CD4-positive, alpha-beta T cell treated with Interleukin-17A for 4 hours (primary cell): ENCODE measurements at regions not wholly inside any gene's neighbourhood (a gene's known extent, or its start where the extent isn't known, plus 50 kb on each side); places are given as distances from the start of the nearest gene placed in this dataset.
"Not testable (repeated sequence)": the region's sequence is repeated elsewhere in the genome, so short reads cannot be mapped to it uniquely, and the experiment has no call there.

ENCODE experiments used
- DNase-seq: peaks from one replicate; pipeline ENCODE4 v3.0.0-alpha.2; 2020; ENCODE audit warnings: mixed read lengths

DNA sequence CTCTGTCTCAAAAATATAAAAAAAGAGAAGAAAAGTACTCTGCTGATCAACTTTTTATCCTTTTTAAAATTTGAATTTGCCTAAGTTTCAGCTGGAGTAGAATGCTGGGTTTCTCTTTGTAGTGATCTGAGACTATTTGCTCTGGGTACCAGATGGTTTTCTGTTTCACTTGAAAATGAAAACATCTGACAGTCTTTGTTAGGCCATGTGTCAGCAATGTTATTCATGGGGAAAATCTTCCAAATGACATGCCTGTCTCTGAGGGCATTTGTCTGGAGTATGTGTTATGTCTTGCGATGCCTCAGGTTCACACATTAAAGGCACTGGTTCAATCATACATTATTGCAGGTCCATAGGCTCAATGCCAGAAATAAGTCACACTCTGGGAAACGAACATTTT is 175.3 kb upstream of the TMEM229A start:
- DNase-seq = no peak

DNA sequence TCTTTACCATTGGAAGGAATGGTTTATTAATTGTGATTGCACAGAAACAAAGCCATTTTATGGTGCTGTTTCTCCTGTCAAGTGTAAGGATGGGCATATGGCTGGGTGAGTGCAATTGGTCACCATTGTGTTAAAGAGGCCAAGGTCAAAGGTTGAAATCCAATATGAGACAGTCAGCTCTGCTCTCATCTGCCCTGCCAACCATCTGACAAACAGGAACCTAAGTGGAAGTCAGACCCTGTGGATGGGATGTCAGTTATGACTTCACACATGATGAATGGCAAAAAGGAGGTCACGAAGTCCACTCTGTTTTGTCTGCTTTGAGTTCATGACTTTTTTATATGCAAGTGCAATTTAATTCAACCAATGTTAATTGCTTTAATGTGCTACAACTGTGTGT is 172.7 kb upstream of the TMEM229A start:
- no peak for DNase-seq

DNA sequence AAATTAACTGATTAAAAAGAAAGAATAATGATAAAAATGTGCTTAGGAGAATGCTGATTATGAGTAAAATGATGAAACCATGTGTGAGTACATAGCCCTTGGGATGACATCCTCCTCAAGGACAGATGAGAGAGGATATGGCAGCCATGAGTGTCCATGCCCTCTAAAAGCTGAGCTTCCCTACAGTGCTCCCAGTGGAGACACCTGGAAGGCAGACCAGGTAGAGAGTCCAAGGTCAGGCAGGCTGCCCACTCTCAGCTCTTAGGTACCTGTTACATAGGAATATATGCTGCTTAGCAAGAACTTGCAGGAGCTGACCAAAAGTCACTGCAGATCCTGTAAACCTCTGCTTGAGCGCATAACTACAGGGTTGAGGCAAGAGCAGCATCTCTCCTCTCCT is 169.7 kb upstream of the TMEM229A start:
- no peak for DNase-seq

DNA sequence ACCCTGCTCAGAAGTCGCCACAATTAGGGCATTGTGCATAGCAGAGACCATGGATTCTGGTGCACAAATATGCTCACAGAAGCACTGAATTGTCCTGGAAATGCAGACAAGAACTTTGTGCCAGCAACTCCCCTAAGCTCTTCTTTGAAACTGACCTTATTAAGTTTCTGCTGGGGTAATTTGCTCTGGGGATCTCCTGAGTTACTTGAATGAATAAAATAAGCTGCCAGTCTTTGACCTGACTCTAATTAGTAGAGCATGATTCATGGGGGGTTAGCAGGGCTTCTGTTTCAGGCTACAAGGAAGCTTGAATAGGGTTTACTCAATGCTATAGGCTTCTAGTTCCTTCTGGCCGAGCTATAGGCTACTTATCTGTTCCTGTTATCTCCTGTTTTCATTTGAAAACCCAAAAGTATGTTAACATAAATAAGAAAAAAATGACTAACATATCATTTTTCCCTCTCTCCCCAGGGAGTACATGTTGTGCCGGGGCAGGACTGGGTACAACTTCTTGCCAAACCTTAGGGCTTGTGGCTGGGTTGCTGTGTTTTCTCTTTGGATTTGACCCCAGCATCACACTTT is 169.0 kb upstream of the TMEM229A start:
- no peak for DNase-seq

DNA sequence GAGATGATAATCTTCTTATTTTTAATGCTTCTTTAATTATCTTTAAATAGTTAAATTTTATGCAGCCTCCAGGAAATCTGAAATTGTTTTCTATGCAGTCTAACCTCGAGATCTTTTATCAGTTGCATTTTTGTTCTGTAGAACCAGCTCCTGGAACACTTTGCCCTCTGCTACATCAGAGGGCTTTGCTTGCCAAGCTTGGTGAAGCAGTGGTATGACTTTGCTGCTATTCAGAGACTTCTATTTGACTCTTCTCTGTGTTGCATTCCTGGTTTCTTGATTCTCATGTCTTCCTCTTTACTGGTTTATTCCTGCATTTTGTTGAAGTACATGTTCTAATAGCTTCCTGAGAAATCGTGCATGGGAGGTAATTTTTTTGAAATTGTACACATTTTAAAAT is 163.7 kb upstream of the TMEM229A start:
- no peak for DNase-seq

DNA sequence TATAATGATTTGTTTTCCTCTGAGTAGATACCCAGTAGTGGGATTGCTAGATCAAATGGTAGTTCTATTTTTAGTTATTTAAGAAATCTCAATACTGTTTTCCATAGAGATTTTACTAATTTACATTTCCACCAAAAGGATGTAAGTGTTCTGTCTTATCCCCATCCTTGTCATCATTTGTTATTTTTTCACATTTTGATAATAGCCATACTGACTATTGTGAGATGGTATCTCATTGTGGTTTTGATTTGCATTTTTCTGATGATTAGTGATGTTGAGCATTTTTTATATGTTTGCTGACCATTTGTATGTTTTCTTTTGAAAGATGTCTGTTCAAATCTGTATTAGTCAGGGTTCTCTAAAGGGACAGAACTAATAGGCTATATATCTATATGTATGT is 160.0 kb upstream of the TMEM229A start:
- DNase-seq = no peak

DNA sequence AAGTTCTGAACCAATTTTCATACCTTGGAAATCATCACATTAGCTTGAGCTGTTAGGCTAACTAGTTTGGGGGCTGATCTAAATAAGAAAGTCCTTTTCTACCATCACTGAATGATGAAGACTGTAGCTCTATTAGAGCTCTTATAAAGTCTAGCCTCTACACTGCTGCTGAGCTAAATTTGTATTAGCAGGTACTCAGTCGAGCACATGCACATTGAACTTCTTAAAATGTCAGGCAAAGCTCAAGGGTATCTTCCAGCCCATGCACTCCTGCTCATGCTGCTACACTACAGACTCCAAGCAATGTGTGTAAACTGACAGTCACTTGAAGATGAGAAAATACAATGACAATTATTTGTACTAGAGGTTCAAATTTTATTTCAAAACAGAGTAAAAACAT is 158.8 kb upstream of the TMEM229A start:
- DNase-seq = no peak

DNA sequence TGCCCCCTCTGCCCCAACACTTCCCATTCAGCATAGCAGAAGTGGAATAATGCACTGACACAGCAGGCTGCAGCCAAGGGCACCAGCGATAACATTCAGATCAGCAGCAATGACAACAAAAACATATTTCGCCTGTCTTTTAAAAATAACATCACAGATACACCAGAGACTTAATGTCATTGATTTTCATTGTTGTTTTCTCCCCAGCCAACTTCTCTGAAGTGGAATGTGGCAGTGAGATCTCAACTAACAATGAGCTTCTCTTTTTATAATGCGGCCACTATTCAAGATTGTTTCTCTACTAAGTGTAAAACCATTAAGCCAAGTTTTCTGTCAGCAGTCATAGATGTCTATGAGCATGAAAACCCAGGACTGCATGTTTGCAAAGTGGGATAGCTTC is 158.2 kb upstream of the TMEM229A start:
- no peak for DNase-seq

DNA sequence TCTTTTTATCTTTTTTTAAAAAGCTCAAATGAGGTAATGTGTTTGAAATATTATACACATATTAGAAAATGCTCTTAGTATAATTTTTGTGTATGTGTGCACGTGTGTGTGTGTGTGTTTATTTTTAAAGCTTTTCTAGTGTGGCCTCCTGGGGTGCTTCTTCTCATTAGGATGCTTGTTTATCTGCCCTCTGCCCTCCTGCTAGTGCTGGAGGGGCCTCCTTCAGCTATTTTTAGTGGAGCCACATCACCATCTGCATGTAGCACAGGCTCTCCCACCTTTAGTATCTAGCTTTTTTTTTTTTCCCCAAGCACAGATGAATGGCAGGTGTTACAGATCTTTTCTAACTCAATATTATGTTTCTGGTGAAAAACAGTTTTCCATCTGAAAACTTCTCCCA is 155.7 kb upstream of the TMEM229A start:
- no peak for DNase-seq

DNA sequence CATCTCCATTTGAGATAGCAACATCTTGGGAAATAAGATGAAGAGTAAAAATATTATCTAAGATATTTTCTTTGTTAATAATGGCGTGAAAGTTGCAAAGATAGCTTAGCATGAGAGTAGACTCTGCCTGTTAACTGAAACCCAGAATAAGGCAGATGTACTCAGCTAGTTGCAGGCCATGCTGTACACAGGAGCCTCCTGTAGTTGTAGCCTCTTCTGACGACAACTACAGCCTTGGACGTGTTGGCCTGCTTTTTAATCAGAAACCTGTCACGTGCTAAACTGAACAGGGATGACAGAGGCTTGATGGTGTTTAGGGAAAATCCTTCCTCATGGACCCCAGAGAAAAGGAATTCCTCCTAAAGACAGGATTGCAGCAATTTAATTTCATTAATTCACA is 155.1 kb upstream of the TMEM229A start:
- no peak for DNase-seq

DNA sequence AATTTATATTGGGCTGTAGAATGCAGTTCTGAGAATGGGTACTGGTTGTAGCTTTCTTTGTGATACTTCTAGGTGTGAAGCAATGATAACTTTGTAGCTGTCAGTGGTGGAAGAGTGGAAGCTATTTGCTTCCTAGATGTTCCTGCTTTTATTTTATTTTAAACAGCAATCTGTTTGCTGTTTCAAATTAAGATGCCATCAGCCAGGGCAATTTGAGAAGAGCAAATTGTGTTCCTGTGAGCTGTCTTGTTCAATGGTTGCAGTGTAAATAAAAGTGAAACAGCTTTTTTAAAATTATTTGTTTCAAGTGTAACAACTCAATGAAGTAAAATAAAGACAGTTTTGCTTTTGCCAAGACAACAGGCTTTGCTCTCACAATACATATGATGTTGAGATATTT is 150.8 kb upstream of the TMEM229A start:
- no peak for DNase-seq

DNA sequence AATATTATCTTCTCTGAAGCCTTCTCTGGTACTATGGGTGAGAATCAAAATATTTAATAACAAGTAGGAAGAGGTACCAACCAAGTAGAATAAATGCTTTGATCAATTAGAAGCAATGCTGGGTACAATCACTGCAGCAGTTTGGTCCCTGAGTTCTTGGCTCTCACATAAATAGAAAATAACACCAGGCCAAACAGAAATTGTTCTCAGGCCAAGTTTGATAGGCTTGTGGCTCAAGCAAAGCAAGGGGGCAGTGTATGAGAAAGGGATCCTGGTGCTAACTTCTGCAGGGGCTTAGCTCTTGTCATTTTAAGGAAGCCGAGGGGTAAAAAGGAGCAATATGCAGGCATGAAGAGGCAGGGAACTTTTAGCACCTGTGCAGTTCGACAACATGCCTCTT is 146.8 kb upstream of the TMEM229A start:
- DNase-seq = no peak

DNA sequence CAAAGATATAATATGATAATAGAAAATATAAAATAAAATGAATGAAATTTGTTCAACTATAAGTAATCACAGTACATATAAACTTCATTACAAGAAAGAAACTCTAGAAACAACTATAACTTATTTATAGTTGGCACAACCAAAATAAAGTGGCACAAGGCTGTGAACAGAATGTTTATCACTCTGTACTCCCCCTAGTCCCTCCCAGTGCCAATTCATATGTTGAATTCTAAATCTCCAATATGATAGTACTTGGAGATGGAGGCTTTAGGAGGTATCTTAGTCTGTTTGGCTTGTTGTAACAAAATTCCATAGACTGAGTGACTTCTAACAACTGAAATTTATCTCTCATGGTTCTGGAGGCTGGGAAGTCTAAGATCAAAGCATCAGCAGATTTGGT is 145.0 kb upstream of the TMEM229A start:
- DNase-seq = no peak

DNA sequence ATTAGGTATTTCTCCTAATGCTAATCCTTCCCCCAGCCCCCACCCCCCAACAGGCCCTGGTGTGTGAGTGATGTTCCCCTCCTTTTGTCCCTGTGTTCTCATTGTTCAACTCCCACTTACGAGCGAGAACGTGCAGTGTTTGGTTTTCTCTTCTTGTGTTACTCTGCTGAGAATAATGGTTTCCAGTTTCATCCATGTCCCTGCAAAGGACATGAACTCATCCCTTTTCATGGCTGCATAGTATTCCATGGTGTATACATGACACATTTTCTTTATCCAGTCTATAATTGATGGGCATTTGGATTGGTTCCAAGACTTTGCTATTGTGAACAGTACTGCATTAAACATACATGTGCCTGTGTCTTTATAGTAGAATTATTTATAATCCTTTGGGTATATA is 138.9 kb upstream of the TMEM229A start:
- DNase-seq = not testable (repeated sequence)

DNA sequence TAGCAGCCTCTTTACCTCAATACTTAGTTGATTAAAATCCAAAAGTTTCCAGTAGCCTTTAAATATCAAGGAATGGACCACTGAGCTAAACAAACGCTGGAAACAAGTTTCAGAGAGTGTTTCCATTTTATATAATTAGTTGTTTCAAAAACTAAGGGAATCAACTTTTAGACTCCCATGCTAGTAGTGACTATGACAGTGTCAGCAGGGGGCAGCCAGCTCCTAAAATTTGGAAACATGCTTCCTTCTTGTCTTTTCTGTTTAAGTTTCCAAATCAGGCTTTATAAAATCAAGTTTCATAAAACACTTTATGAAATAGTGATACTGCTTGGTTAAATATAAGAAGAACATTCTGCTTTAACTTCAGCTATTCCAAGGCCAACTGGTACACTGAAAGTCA is 138.2 kb upstream of the TMEM229A start:
- DNase-seq = no peak

DNA sequence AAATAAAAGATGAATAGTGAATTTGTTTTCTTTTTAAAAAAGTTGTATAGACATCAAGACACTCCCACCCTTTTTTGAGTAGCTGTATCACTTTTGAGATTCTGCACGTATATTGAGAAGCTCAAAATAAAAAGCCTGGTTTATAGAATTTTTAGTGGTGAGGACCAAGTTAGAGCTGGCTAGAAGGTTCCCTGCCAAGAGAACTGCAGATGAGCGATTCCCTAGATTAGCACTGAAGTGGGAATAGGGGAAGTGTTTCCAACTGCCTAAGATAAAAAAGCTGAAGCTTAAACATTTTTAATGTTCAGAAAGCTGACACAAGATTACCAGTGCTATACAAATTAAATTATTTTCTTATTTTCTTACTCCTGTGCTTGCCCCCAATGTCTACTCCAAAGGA is 135.7 kb upstream of the TMEM229A start:
- no peak for DNase-seq

DNA sequence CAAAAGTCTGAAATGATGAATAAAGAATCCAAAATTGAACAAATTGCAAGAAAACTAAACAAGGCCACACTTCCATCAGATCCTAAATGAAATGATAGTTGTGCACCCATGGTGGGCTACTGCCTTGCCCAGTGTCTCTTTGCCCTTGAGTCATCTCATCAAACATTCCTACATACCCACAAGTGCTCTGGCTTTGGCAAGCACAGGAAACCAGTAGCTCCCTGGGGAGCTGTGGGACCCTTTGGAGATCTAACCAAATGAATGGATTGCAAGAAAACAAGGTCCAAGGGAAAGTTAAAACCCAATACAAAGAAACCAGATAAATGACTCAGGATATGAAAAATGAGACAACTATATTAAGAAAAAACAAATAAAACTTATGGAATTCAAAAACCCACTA is 129.8 kb upstream of the TMEM229A start:
- DNase-seq = no peak

DNA sequence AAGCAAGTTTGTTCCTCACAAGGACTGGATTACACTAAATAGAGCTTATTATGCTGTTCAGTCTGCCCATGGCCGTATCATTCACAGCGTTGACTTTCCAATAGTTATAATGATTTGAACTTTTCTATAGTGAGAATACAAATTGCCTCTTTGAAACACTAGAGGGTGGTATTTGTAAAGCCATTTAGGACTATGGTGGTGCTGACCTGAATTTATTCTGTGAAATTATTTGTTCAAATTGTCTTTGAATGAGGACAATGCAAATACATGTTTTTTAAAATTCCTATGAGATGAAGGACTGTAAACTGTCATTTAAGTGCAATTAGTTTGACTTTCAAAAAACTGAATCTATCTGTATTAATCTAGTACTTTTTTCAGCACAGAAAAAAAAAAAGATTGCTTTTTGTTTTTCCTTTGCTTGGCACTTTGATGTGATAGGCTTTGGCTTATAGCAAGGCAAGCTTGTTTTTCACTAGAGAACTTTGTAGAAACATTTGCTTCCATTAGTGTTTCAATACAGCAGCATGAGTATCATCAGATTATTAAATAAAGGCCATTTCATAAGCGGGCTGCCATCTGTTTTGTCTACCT is 122.7 kb upstream of the TMEM229A start:
- no peak for DNase-seq

DNA sequence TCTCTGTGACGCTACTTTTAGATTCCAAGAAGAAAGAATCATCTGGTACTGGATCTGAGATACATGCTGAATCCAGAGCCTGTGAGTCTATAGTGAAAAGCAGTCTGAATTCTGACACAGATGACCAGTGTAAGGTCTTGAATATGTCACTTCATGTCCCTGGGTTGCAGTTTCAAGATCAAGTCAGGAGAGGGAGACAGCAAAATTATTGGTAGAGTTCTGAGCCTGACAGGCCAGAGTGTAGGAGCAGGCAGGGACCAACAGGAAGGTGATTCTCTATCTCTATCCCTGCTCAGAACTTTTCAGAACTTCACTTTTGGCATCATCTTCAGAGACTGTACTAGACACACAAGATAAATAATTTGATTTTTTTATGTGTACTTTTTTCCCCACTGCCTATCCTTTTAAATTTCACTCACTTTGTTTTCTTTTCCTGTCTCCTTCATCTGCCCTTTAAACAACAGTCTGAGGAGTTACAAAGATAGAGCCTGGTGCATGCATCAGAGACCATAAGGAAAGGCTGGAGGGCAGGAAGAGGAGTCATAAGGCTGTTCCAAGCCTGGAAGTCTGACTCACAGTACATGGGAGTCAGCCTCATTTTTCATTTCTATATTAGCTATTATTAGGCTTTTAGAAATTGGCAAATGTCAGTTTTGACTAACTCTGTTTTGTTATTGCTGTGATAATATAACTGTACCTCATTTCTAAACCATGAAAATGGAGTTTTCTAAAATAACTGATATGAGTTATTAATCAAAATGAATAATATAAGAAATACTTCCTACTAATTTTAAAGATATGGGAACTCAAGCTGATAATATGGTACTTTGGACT is 120.2 kb upstream of the TMEM229A start:
- DNase-seq = no peak

DNA sequence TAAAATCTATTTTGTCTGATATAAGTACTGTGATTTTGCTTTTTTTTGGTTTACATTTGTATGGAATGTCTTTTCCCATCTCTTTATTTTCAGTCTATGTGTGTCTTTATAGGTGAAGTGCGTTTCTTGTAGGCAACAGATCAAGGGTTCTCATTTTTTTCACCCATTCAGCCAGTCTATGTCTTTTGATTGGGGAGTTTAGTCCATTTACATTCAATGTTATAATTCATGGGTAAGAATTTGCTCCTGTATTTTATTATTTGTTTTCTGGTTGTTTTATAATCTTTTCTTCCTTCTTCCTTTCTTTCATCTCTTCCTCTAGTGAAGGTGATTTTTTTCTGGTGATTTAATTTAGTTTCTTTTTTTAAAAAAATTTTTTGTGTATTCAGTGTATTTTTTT is 104.8 kb upstream of the TMEM229A start:
- no peak for DNase-seq

DNA sequence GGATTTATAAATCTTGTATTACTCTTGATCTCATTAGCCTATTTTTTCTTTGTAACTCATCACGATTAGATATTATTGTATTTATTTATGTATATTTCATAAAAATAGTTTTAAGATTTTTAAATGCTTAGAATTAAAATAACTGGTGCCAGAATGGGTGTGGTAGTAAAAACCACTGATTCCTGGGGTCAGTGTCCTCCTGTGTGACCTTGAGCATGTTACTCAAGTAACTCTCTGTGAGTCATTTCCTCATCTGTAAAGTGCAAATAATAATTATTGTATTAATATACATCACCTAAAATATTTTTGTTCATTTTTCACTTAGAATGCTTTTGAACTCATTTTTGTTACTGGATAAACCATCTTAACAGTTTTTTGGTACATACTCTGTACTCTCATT is 91.3 kb upstream of the TMEM229A start:
- DNase-seq = no peak

DNA sequence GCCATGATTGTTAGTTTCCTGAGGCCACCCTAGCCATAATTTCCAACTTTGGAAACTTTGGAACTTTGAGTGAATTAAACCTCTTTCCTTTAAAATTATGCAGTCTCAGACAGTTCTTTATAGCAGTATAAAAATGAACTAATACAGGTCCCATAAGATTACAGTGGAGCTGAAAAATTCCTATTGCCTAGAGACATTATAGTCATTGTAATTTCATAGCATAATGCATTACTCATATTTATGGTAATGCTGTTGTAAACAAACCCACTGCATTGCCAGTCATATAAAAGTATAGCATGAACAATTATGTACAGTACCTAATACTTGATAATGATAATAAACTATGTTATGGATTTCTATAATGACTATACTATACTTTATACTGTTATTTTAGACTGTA is 88.0 kb upstream of the TMEM229A start:
- no peak for DNase-seq

DNA sequence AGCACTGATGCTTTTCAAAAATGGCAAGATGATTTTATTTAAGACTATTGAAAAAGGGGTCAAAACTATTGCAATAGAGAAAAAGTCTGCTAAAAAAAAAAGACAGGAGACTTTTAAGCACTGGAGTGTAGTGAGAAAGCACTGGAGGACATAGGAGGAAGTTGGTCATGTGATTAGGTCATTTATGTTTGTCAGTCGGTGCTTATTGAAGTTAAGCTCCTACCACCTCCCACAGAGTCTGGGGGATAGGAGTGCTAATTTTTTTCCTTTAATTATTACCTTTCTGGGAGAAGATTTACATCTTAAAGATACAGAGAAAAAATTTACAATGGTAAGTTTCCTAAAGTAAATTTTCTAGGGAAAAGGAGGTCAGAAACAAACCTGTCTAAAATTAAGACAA is 80.2 kb upstream of the TMEM229A start:
- DNase-seq = no peak

DNA sequence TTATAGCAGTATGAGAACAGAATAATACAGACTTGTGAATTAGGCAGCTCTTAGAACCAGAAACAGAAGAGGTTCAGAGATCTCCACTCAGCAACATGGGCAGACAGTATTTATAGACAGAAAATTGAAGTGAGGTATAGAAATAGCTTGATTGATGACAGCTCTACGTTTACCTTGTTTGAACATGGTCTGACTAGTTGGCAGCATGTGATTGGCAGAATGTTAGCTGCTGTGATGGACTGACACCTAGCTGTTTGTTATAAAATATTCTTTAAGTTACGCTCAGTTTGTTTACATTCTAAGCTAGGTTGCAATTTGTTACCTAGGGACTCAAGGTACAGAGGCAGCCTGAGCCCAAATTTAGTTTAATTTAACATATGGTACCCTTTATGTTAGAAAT is 73.7 kb upstream of the TMEM229A start:
- no peak for DNase-seq
